OCI-LY1 (cell line): ENCODE measurements at regions not wholly inside any gene's neighbourhood (a gene's known extent, or its start where the extent isn't known, plus 50 kb on each side); places are given as distances from the start of the nearest gene placed in this dataset.

Source experiments
- H2AFZ ChIP-seq: fragments of 200-600 bp; sonication (generic), shearing (Covaris generic); 2 replicates; pipeline ENCODE4 v1.6.0; 2014; ENCODE audit warnings: antibody characterized with exemption, mild to moderate bottlenecking, low read length
- H3F3A ChIP-seq: fragments of 200-600 bp; sonication (generic), shearing (Covaris generic); 2 replicates; pipeline ENCODE4 v1.6.0; 2014; ENCODE audit warnings: mild to moderate bottlenecking, antibody characterized with exemption, low read length, moderate library complexity; ENCODE audit not compliant: insufficient read depth
- H3K27ac ChIP-seq: fragments of 200-600 bp; sonication (generic); 2 replicates; pipeline ENCODE4 v1.5.1; 2014; ENCODE audit warnings: low read length, mixed run types, mild to moderate bottlenecking, low read depth; ENCODE audit not compliant: poor library complexity, severe bottlenecking
- H3K27me3 ChIP-seq: fragments of 200-600 bp; sonication (generic); 2 replicates; pipeline ENCODE4 v1.6.0; 2014; ENCODE audit warnings: antibody characterized with exemption, mild to moderate bottlenecking, low read length, moderate library complexity; ENCODE audit not compliant: insufficient read depth
- H3K36me3 ChIP-seq: fragments of 200-600 bp; sonication (generic); 2 replicates; pipeline ENCODE4 v1.6.1; 2014; ENCODE audit warnings: mild to moderate bottlenecking, antibody characterized with exemption, low read length, moderate library complexity, mixed read lengths; ENCODE audit not compliant: insufficient read depth
- H3K4me1 ChIP-seq: fragments of 200-600 bp; sonication (generic); 2 replicates; pipeline ENCODE4 v1.5.1; 2014; ENCODE audit warnings: mild to moderate bottlenecking, low read length, moderate library complexity; ENCODE audit not compliant: insufficient read depth, severe bottlenecking
- H3K4me2 ChIP-seq: fragments of 200-600 bp; sonication (generic), shearing (Covaris generic); 2 replicates; pipeline ENCODE4 v1.6.1; 2014; ENCODE audit warnings: low read length
- H3K4me3 ChIP-seq: fragments of 200-600 bp; sonication (generic); 2 replicates; pipeline ENCODE4 v1.5.1; 2014; ENCODE audit warnings: low read length, low read depth, mild to moderate bottlenecking, mixed read lengths; ENCODE audit not compliant: poor library complexity, severe bottlenecking
- H3K79me2 ChIP-seq: fragments of 200-600 bp; shearing (Covaris generic); 2 replicates; pipeline ENCODE4 v1.6.1; 2016; ENCODE audit warnings: mixed run types, low read length, mixed read lengths; ENCODE audit not compliant: insufficient read depth
- H3K9ac ChIP-seq: fragments of 200-600 bp; sonication (generic), shearing (Covaris generic); 2 replicates; pipeline ENCODE4 v1.6.1; 2014; ENCODE audit warnings: mild to moderate bottlenecking, low read length, mixed read lengths
- H3K9me2 ChIP-seq: fragments of 200-600 bp; sonication (generic), shearing (Covaris generic); 2 replicates; pipeline ENCODE4 v1.6.1; 2014; ENCODE audit warnings: low read depth, mild to moderate bottlenecking, low read length, mixed read lengths
- H3K9me3 ChIP-seq: fragments of 200-600 bp; shearing (Covaris generic); 2 replicates; pipeline ENCODE4 v1.6.1; 2014; ENCODE audit warnings: low read length, mixed read lengths
- H4K20me1 ChIP-seq: fragments of 200-600 bp; sonication (generic), shearing (Covaris generic); 2 replicates; pipeline ENCODE4 v1.6.0; 2016; ENCODE audit warnings: mild to moderate bottlenecking, low read length; ENCODE audit not compliant: insufficient read depth
- EZH2 ChIP-seq: fragments of 200-600 bp; sonication (generic), shearing (Covaris generic); IDR thresholded peaks from 2 replicates; pipeline ENCODE4 v1.8.0; 2017; ENCODE audit warnings: borderline replicate concordance, mixed run types, mild to moderate bottlenecking, antibody characterized with exemption, low read length, moderate library complexity, mixed read lengths
- TF ChIP-seq, protein P1 (sequence below): fragments of 200-600 bp; sonication (generic), shearing (Covaris generic); IDR thresholded peaks from 2 replicates; pipeline ENCODE4 v1.5.1; 2017; ENCODE audit warnings: mild to moderate bottlenecking, antibody characterized with exemption, low read length, moderate library complexity, mixed read lengths

DNA sequence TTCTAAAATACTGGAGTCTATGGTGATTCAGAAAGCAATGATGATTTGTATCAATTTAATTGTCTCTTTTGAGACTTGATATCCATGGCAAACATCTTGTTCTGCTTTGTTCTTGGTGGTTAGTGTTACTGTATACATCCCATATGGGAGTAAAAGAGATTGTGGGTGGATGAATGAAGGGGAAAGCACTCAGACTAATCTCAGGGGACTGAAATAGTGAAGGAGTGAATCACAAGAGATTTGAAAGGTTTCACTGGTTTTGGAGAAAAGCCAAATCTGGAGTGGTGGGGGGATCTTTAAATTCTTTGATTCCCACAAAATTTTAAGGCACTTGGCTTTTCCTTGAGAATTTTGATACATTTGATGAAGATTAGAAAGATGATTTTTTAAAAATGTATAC is 369.4 kb downstream of the INHBA start:
- no peaks in the 10 kb centered on the region for H3K9me3 ChIP-seq
- no peak overlapping the region for H3K9ac ChIP-seq
- H3K36me3 ChIP-seq: no peaks in the 10 kb centered on the region
- H2AFZ ChIP-seq: no peak overlapping the region
- no peaks in the 10 kb centered on the region for H3F3A ChIP-seq
- H3K9me2 ChIP-seq: no peaks in the 10 kb centered on the region; the same call in 1 of the 2 replicates
- no peaks in the 10 kb centered on the region for H3K4me1 ChIP-seq
- H3K79me2 ChIP-seq: no peaks in the 10 kb centered on the region
- no peaks in the 10 kb centered on the region for H4K20me1 ChIP-seq
- TF ChIP-seq, protein P1, sequence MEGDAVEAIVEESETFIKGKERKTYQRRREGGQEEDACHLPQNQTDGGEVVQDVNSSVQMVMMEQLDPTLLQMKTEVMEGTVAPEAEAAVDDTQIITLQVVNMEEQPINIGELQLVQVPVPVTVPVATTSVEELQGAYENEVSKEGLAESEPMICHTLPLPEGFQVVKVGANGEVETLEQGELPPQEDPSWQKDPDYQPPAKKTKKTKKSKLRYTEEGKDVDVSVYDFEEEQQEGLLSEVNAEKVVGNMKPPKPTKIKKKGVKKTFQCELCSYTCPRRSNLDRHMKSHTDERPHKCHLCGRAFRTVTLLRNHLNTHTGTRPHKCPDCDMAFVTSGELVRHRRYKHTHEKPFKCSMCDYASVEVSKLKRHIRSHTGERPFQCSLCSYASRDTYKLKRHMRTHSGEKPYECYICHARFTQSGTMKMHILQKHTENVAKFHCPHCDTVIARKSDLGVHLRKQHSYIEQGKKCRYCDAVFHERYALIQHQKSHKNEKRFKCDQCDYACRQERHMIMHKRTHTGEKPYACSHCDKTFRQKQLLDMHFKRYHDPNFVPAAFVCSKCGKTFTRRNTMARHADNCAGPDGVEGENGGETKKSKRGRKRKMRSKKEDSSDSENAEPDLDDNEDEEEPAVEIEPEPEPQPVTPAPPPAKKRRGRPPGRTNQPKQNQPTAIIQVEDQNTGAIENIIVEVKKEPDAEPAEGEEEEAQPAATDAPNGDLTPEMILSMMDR: no peak
- no peaks in the 10 kb centered on the region for H3K27me3 ChIP-seq
- H3K4me2 ChIP-seq: no peak overlapping the region
- no peak overlapping the region for H3K4me3 ChIP-seq
- no peak overlapping the region for H3K27ac ChIP-seq

DNA sequence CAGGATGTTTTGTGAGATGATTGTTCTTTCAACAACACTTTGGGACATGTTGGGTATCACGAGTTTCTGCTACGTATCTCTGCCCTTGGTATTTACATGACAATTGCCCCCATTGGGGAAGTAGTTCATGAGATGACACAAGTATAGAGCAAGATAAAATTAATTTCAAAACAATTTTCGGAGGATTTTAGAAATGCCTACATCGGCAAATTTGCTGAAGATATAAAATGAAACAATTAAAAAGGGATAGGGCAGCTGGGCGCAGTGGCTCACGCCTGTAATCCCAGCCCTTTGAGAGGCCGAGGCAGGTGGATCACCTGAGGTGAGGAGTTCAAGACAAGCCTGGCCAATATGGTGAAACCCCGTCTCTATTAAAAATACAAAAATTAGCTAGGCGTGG is 371.7 kb downstream of the INHBA start:
- no peak overlapping the region for H3K4me2 ChIP-seq
- H3K79me2 ChIP-seq: no peaks in the 10 kb centered on the region
- no peaks in the 10 kb centered on the region; the same call in 1 of the 2 replicates for H3K9me2 ChIP-seq
- H3K36me3 ChIP-seq: no peaks in the 10 kb centered on the region
- H3K9ac ChIP-seq: no peak overlapping the region
- H3F3A ChIP-seq: no peaks in the 10 kb centered on the region
- H3K4me1 ChIP-seq: no peaks in the 10 kb centered on the region
- no peak overlapping the region for H3K4me3 ChIP-seq
- no peaks in the 10 kb centered on the region for H4K20me1 ChIP-seq
- no peak overlapping the region for H2AFZ ChIP-seq
- TF ChIP-seq, protein P1: no peak
- TF ChIP-seq EZH2: no peak
- no peaks in the 10 kb centered on the region for H3K9me3 ChIP-seq
- no peaks in the 10 kb centered on the region for H3K27me3 ChIP-seq
- H3K27ac ChIP-seq: no peak overlapping the region

GRCh38 chr7:41328544-41328943 is 374.3 kb downstream of the INHBA start:
- no peak overlapping the region for H2AFZ ChIP-seq

GRCh38 chr7:41328131-41328530 is 374.8 kb downstream of the INHBA start:
- Histone ChIP-seq H3K4me3 (no peak overlapping the region), H3K9me3 (no peaks in the 10 kb centered on the region), H4K20me1 (no peaks in the 10 kb centered on the region), H3K27ac (no peak overlapping the region), H3K36me3 (no peaks in the 10 kb centered on the region), H3K9ac (no peak overlapping the region), H3K9me2 (no peaks in the 10 kb centered on the region; the same call in 1 of the 2 replicates), H3K27me3 (no peaks in the 10 kb centered on the region), H3K79me2 (no peaks in the 10 kb centered on the region), H3K4me2 (no peak overlapping the region), H2AFZ (no peak overlapping the region), H3K4me1 (no peaks in the 10 kb centered on the region), H3F3A (no peaks in the 10 kb centered on the region)
- TF ChIP-seq EZH2: no peak
- TF ChIP-seq, protein P1: no peak

More at GRCh38 chr7:41328544-41328943, 374.3 kb downstream of the INHBA start:
- H3K27me3 ChIP-seq: no peaks in the 10 kb centered on the region
- no peak overlapping the region for H3K9ac ChIP-seq
- H3K9me2 ChIP-seq: no peaks in the 10 kb centered on the region; the same call in 1 of the 2 replicates
- H4K20me1 ChIP-seq: no peaks in the 10 kb centered on the region
- no peak overlapping the region for H3K27ac ChIP-seq
- no peaks in the 10 kb centered on the region for H3K4me1 ChIP-seq
- no peak overlapping the region for H3K4me2 ChIP-seq
- no peaks in the 10 kb centered on the region for H3K79me2 ChIP-seq
- no peak overlapping the region for H3K4me3 ChIP-seq
- H3K36me3 ChIP-seq: no peaks in the 10 kb centered on the region
- no peaks in the 10 kb centered on the region for H3K9me3 ChIP-seq
- H3F3A ChIP-seq: no peaks in the 10 kb centered on the region
- TF ChIP-seq EZH2: no peak
